ENCODE measurements at regions not wholly inside any gene's neighbourhood (a gene's known extent, or its start where the extent isn't known, plus 50 kb on each side); places are given as distances from the start of the nearest gene placed in this dataset.

GRCh38 chr9:31032206-31032605 lies 1352.2 kb upstream of the ACO1 start:
- TF ChIP-seq CTCF (IDR thresholded peaks at IDR 0.05; ENCODE audit: control extremely low read depth in 1 of 3, insufficient read depth in 1 of 3, low read depth in 1 of 3, low read length in 3 of 3) (no peak), TCF12 (IDR thresholded peaks at IDR 0.05; ENCODE audit: low read depth, low read length) (no peak), NANOG (IDR thresholded peaks at IDR 0.05; ENCODE audit: insufficient read depth, low read depth, low read length, poor library complexity, severe bottlenecking) (no peak), EZH2 (IDR thresholded peaks at IDR 0.05; ENCODE audit: low read depth, low read length, severe bottlenecking) (no peak), SP1 (IDR thresholded peaks at IDR 0.05; ENCODE audit: low read depth, low read length) (no peak), BCL11A (IDR thresholded peaks at IDR 0.05; ENCODE audit: low read depth in 2 of 2, low read length in 2 of 2) (no peak), GTF2F1 (IDR thresholded peaks at IDR 0.05; ENCODE audit: borderline replicate concordance, low read depth, low read length) (no peak), USF2 (IDR thresholded peaks at IDR 0.05; ENCODE audit: low read length) (no peak), MAFK (IDR thresholded peaks at IDR 0.05; ENCODE audit: low read depth, low read length) (no peak), EP300 (IDR thresholded peaks at IDR 0.05; ENCODE audit: borderline replicate concordance in 1 of 2, low read depth in 2 of 2, low read length in 2 of 2) (no peak), JUND (IDR thresholded peaks at IDR 0.05; ENCODE audit: low read length) (no peak), SP4 (IDR thresholded peaks at IDR 0.05; ENCODE audit: low read length) (no peak), YY1 (IDR thresholded peaks at IDR 0.05; ENCODE audit: low read depth, low read length) (no peak), ATF3 (IDR thresholded peaks at IDR 0.05; ENCODE audit: insufficient read depth, low read depth, low read length) (no peak)
